GM19467 (cell line): ENCODE measurements at regions not wholly inside any gene's neighbourhood (a gene's known extent, or its start where the extent isn't known, plus 50 kb on each side); places are given as distances from the start of the nearest gene placed in this dataset.
"Not testable (repeated sequence)": the region's sequence is repeated elsewhere in the genome, so short reads cannot be mapped to it uniquely, and the experiment has no call there.

Experiments
- ATAC-seq: cut with Tn5 transposase; IDR thresholded peaks from one replicate; pipeline ENCODE4 v1.9.1; 2021; ENCODE audit warnings: mild to moderate bottlenecking, moderate library complexity; ENCODE audit not compliant: unreplicated experiment

GRCh38 chr9:102202126-102202525, 463.7 kb upstream of the GRIN3A start:
- ATAC-seq, result no peak

GRCh38 chr9:102185962-102186361, 447.5 kb upstream of the GRIN3A start:
- ATAC-seq, result no peak

GRCh38 chr9:102185371-102185770, 446.9 kb upstream of the GRIN3A start:
- no peak for ATAC-seq

- ATAC-seq, result no peak
Observed at GRCh38 chr9:102178811-102179210, 440.4 kb upstream of the GRIN3A start.

GRCh38 chr9:102174202-102174601, 435.8 kb upstream of the GRIN3A start:
- ATAC-seq, result not testable (repeated sequence)

GRCh38 chr9:102164247-102164646, 425.8 kb upstream of the GRIN3A start:
- no peak for ATAC-seq

GRCh38 chr9:102153081-102153480, 414.6 kb upstream of the GRIN3A start:
- ATAC-seq, result not testable (repeated sequence)

- ATAC-seq, result no peak
Observed at GRCh38 chr9:102135768-102136167, 397.3 kb upstream of the GRIN3A start.

- ATAC-seq, result no peak
Observed at GRCh38 chr9:102124465-102124864, 386.0 kb upstream of the GRIN3A start.

- no peak for ATAC-seq
Observed at GRCh38 chr9:102114557-102114956, 376.1 kb upstream of the GRIN3A start.

GRCh38 chr9:102113191-102113590, 374.7 kb upstream of the GRIN3A start:
- no peak for ATAC-seq

GRCh38 chr9:102106439-102106838, 368.0 kb upstream of the GRIN3A start:
- no peak for ATAC-seq

- ATAC-seq, result no peak
Observed at GRCh38 chr9:102101723-102102122, 363.3 kb upstream of the GRIN3A start.

GRCh38 chr9:102087141-102087540, 348.7 kb upstream of the GRIN3A start:
- ATAC-seq, result no peak

GRCh38 chr9:102085548-102085947, 347.1 kb upstream of the GRIN3A start:
- ATAC-seq, result no peak

GRCh38 chr9:102072059-102072764, 333.8 kb upstream of the GRIN3A start:
- no peak for ATAC-seq

- ATAC-seq, result no peak
Observed at GRCh38 chr9:102069969-102070368, 331.5 kb upstream of the GRIN3A start.

GRCh38 chr9:102054811-102055210, 316.4 kb upstream of the GRIN3A start:
- no peak for ATAC-seq

GRCh38 chr9:102049586-102050246, 311.3 kb upstream of the GRIN3A start:
- no peak for ATAC-seq

GRCh38 chr9:102047549-102047948, 309.1 kb upstream of the GRIN3A start:
- no peak for ATAC-seq

- no peak for ATAC-seq
Observed at GRCh38 chr9:102044133-102044532, 305.7 kb upstream of the GRIN3A start.

GRCh38 chr9:102038006-102038405, 299.6 kb upstream of the GRIN3A start:
- no peak for ATAC-seq

GRCh38 chr9:102035929-102036328, 297.5 kb upstream of the GRIN3A start:
- ATAC-seq, result peak; percentile 55
